H54 (cell line): ENCODE measurements at regions not wholly inside any gene's neighbourhood (a gene's known extent, or its start where the extent isn't known, plus 50 kb on each side); places are given as distances from the start of the nearest gene placed in this dataset.
"Not testable (repeated sequence)": the region's sequence is repeated elsewhere in the genome, so short reads cannot be mapped to it uniquely, and the experiment has no call there.

ENCODE experiments used
- DNase-seq: peaks from one replicate; pipeline ENCODE4 v3.0.0; 2011; ENCODE audit warnings: low spot score, mixed read lengths; ENCODE audit not compliant: insufficient read length
- FAIRE-seq: peaks from 3 replicates; lab custom pipeline; 2011; peaks lifted over from hg19 to GRCh38; lab: Jason Lieb, UNC
- POLR2A ChIP-seq: IDR thresholded peaks from 2 replicates; pipeline ENCODE4 v1.6.1; 2011; ENCODE audit warnings: low read depth, mild to moderate bottlenecking, low read length

DNA sequence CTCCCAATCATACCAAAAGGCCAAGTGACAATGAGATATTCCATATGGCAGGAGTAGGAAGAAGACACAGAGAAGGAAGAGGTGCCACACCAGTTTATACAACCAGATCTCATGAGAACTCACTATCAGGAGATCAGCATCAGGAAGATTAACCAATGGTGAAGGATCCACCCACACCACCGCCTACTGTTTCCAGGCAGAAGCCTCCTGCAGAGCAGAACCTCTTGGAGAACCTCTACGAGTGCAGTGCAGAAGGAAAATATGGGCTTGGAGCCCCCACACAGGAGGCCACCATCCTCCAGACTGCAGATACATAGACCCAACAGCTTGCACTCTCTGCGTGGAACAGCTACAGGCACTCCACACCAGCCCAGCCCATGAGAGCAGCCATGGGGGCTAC is 264.4 kb downstream of the POTED start:
- not testable (repeated sequence) for FAIRE-seq

DNA sequence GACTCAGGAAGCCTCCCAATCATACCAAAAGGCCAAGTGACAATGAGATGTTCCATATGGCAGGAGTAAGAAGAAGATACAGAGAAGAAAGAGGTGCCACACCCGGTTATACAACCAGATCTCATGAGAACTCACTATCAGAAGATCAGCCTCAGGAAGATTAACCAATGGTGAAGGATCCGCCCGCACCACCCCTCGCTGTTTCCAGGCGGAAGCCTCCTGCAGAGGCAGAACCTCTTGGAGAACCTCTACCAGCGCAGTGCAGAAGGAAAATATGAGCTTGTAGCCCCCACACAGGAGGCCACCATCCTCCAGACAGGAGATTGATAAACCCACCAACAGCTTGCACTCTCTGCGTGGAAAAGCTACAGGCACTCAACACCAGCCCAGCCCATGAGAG is 245.1 kb downstream of the POTED start:
- no peak for DNase-seq
- no peak for FAIRE-seq
- no peak for TF ChIP-seq POLR2A

More for the DNA sequence above, 264.4 kb downstream of the POTED start:
- not testable (repeated sequence) for DNase-seq

DNA sequence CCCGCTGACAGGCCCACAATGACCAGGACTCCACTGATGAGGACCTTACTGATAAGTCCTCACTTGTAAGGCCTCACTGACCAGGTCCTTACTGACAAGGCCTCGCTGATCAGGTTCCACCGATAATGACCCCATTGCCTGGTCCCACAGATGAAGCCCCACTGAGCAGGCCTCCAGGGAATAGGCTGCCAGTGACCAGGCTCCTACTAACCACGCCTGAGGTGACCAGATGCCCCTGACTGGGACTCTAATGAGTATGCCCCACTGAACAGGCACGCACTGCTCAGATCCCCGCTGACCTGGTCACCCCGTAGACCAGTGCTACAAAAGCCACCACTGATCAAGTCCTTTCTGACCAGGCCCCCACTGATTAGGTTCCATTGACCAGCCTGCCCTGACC is 241.2 kb downstream of the POTED start:
- not testable (repeated sequence) for FAIRE-seq, DNase-seq

DNA sequence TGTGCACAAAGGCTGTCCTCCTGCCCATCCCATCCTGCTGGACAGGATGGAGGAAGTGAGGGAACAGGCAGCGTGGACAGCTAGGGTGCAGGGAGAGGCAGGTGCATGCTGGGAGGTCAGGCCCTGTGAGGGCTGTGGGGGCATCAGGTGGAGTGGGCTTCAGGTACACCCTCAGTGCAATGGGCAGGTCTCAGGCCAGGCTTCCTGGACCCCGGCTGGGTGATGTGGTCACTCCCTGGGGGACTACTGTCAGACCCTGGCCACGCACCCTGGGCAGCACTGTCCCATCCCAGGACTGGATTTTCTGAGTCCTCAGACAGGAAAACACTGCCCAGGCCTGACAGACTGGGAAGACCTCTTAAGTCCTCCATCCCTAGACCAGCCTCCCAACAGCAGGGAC is 239.9 kb downstream of the POTED start:
- DNase-seq, FAIRE-seq: not testable (repeated sequence)

DNA sequence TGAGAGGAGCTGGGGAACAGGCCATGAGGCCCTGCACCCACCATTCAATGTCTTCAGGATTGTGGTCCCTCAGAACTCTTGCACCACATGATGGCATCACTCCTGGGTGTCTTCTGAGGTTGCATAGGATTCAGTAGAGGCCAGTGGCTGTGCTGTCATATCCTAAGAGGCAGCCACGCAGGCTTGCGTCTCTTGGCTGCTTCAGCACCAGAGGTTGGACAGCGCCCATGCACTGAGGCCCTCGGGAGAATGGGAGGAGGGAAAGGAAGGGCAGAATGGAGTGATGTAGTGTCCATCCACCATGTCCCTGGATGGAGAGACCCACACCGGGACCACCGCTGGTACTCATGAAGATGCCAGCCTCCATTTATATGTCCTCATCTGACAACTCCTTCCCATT is 237.1 kb downstream of the POTED start:
- DNase-seq, FAIRE-seq: not testable (repeated sequence)

DNA sequence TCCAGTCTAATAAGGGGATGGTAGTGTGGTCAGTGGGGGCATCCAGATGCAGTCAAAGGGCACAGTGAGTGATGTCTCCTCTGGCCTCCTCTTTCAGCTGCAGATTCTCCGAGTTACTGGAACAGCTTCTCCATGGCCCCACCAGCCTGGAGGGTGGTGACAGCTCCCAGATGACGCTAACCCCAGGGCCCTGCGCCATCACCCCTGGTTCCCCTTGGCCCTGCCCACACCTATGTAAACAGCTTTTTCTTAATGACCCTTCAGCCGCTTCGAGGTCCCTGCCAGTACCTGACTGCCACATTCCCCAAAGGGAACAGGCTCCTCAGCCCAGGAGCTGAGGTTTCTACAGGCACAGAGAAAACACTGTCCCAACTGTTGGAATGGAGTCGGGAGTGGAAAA is 235.0 kb downstream of the POTED start:
- not testable (repeated sequence) for DNase-seq, FAIRE-seq

DNA sequence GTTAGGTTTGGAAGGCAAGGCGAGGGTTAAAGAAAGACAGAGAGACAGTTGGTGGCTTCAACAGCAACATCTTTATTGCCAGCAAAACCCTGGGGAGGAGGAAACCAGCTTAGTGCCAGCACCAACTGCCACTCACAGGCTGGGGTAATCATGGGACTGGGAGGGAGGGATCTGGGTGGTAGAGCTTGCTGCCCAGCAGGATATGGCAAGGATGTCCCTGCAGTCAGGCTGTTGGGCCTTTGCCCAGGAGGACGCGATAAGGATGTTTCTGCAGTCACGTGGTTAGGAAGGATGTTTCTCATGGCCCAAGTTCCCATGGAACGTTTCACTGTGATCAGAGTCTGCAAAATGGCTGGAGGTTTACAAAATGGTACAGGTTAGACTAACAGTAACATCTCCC is 233.5 kb downstream of the POTED start:
- not testable (repeated sequence) for FAIRE-seq, DNase-seq

DNA sequence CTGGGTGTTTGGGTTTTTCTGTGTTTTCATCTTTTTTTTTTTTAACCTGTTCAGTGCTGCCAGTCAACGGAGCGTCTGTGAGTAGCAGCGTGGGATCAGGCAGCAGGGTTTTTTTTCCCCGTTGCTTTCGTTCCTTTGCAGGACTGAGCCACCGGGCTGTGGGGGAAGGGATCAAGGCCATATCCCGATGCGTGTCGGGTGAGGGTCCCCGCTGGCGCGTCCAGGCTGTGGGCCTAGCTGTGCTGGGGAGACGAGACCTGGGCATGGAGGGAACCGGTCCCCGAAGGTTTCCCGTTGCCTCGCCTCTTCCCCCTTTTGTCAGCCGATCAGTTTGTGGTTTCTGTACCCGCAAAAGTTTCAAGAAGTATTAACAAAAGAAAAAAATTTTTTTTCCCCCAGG is 218.1 kb downstream of the POTED start:
- DNase-seq, FAIRE-seq: not testable (repeated sequence)

DNA sequence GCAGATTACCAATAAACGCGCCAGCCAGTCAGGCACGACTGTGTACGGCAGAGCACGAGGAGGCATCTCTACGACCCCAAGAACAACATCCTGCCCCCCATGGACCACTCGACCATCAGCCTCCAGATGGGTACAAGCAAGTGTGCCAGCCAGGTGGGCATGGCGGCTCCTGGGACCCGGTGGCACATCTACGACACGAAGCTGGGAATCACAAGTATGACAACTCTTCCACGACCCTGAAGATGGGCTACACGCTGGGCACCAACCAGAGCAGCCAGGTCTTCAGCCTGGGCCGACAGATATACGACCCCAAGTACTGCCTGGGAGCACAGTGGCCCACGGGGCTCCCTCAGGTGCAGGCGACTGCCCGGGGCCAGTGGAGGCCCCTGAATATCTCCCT is 217.6 kb downstream of the POTED start:
- FAIRE-seq, result no peak
- no peak for TF ChIP-seq POLR2A

DNA sequence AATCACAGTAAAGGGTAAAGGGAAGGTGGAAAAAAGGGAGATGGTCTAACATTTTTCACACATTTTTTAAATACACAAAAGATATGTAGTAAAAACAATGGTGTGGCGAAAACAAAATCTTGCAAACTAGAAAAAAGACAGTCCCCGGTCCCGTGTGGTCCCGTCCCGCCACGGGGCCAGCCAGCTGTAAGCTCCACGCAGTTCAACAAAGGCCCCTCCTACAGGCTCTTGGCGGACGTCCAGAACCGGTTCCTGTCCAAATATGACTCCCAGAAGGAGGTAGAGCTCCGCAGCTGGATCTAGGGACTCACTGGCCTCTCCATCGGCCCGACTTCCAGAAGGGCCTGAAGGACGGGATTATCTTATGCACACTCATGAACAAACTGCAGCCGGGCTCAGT is 216.9 kb downstream of the POTED start:
- DNase-seq, FAIRE-seq: not testable (repeated sequence)

More for the DNA sequence above, 217.6 kb downstream of the POTED start:
- DNase-seq, result no peak

DNA sequence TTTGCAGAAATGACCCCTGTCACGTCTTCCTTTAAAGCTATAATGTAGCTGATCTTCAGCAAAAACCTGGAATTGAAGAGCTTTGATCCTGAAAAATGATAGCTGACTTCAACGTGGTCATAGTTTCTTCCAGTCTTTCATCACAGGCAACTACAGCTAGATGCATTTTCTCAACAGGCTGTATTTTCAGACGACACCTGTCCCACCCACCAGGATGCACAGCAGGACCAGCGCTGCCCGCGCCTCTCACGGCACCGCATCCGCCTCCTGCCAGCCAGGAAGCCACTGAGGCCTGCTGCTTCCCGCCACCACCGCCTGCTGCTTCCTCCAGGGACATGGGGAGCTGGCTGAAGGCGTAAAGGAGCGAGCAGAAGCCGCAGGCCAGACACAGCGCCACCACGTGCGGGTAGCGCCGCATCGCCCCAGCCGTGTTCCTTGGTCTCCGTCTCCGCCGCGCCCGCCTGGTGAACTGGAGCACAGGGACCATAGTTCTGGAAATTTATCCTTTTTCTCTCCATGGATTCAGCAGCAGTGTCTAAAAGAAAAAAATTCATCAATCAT is 215.7 kb downstream of the POTED start:
- FAIRE-seq, DNase-seq: not testable (repeated sequence)

DNA sequence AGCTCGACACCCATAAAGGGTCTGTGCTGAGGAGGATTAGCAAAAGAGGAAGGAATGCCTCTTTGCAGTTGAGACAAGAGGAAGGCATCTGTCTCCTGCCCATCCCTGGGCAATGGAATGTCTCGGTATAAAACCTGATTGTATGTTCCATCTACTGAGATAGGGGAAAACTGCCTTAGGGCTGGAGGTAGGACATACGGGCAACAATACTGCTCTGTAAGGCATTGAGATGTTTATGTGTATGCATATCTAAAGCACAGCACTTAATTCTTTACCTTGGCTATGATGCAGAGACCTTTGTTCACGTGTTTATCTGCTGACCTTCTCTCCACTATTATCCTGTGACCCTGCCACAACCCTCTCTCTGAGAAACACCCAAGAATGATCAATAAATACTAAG is 210.7 kb downstream of the POTED start:
- not testable (repeated sequence) for FAIRE-seq, DNase-seq

DNA sequence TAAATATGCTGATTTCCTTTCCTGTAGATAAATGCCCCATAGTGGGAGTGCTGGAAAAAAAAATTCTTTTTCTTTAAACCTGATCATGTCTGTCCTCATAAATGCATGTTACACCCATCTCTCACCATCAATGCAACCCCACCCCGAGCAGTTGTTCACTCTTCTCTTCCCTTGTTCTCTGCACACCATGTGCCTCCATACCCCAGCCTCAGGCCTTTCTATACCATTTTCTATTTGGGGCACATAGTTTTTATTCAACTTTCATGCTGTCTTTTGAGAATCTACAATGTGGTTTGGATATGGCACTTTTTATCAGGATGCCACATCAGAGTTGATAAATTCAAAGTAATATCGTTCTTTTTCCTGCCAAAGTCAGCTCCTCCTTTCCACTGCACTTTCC is 202.6 kb downstream of the POTED start:
- DNase-seq, FAIRE-seq: not testable (repeated sequence)

DNA sequence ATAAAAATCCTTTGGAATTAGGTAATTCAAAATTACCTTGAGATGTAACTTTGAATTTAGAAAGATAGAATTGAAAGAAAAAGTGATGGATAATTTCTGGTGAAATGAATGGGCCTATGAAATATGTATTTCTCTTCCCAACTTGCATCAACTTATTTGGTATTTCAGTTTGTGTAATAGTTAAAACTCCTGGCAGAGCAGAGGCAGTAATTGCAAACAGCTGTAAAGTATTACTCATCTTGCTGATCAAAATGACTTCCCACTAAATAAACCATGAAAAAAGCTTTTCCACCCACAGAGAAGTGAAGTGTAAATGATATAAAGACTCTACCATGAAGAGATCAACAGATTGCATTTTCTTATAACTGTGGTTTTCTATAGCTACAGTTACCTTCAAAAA is 201.0 kb downstream of the POTED start:
- DNase-seq, FAIRE-seq: not testable (repeated sequence)

DNA sequence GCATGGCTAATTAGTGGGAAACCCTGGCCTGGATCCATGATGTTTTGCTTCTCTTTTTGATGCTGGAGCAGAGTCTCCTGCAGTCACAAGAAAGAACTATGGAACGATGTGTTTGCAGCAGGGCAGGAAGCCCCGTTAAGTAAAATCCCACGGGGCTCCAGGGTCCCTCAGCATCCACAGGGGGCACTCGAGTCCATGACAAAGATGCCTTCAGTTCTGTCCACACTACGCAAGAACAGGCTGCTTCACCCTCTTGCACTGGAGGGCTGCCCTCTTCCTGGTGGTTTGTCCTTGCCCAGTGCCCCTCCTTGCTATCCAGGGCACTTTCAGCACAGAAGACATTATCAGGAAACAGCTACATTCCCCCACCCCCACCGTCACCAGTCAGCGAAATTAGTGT is 196.9 kb downstream of the POTED start:
- not testable (repeated sequence) for FAIRE-seq, DNase-seq

DNA sequence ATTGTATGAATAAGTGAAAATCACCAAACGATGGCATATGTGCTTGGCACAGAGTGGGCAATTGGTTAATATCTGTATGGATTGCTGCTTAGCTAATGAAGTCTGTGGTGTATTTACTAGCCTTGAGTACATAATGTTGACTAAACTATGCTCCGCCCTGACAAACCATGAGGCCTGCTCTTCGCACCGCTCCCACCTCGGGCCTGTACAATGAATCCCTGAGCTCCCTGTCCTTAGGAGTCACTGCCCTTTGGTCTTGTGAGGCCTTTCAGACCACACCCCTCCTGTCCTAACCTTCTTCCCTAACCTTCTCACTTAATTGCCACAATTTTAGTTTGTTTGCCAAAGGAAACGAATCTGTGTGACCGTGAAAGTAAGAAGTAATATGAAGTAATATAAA is 193.2 kb downstream of the POTED start:
- DNase-seq, FAIRE-seq: not testable (repeated sequence)
